Neutrophil (primary cell): ENCODE measurements at regions not wholly inside any gene's neighbourhood (a gene's known extent, or its start where the extent isn't known, plus 50 kb on each side); places are given as distances from the start of the nearest gene placed in this dataset.

Experiments
- H3K27ac ChIP-seq: fragments of 200-600 bp; sonication (generic); 2 replicates; pipeline ENCODE4 v1.5.1; 2016; ENCODE audit warnings: mild to moderate bottlenecking, moderate library complexity
- H3K27me3 ChIP-seq: fragments of 200-600 bp; sonication (generic); 2 replicates; pipeline ENCODE4 v1.6.0; 2016; ENCODE audit warnings: mild to moderate bottlenecking
- H3K36me3 ChIP-seq: fragments of 200-600 bp; sonication (generic); 2 replicates; pipeline ENCODE4 v1.5.1; 2017
- H3K4me1 ChIP-seq, 2 experiments: fragments of 200-600 bp in 1 of 2; sonication (generic) in 1 of 2; 1 replicate in 1 of 2; 2 replicates in 1 of 2; pipeline versions ENCODE4 v1.5.1 to v1.6.1; 2013 to 2016; ENCODE audit warnings: low read depth in 1 of 2, low read length in 1 of 2, mild to moderate bottlenecking in 1 of 2, moderate library complexity in 1 of 2; ENCODE audit not compliant: control insufficient read depth in 1 of 2, insufficient read depth in 1 of 2
- H3K4me3 ChIP-seq, 2 experiments: fragments of 200-600 bp in 1 of 2; sonication (generic) in 1 of 2; 1 replicate in 1 of 2; 2 replicates in 1 of 2; pipeline ENCODE4 v1.5.1; 2013 to 2016; ENCODE audit warnings: low read depth in 1 of 2, low read length in 1 of 2, mild to moderate bottlenecking in 1 of 2, moderate library complexity in 1 of 2
- H3K9me3 ChIP-seq: fragments of 200-600 bp; sonication (generic); 2 replicates; pipeline ENCODE4 v1.5.1; 2016
- TF ChIP-seq, protein P1 (sequence below): fragments of 200-600 bp; sonication (generic); IDR thresholded peaks from 2 replicates; pipeline ENCODE4 v1.5.1; 2016; ENCODE audit warnings: antibody characterized with exemption

DNA sequence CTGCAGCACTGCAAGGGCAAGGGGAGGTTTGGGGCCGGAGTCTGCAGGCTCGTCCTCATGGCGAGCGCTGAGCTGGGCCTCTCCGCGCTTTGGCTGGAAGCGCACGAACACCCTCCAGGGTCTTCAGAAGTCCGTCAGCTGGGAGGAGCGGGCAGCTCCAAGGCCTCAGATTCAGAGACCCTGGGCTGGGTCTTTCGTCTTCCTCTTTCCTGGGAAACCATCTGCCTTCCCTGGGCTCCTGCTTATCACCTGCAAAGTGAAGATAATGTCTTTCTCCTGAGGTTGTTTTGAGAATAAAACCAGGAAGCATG, 525.6 kb downstream of the BRD1 start:
- no peaks in the 10 kb centered on the region for H3K36me3 ChIP-seq
- H3K27ac ChIP-seq: no peak overlapping the region
- TF ChIP-seq, protein P1, sequence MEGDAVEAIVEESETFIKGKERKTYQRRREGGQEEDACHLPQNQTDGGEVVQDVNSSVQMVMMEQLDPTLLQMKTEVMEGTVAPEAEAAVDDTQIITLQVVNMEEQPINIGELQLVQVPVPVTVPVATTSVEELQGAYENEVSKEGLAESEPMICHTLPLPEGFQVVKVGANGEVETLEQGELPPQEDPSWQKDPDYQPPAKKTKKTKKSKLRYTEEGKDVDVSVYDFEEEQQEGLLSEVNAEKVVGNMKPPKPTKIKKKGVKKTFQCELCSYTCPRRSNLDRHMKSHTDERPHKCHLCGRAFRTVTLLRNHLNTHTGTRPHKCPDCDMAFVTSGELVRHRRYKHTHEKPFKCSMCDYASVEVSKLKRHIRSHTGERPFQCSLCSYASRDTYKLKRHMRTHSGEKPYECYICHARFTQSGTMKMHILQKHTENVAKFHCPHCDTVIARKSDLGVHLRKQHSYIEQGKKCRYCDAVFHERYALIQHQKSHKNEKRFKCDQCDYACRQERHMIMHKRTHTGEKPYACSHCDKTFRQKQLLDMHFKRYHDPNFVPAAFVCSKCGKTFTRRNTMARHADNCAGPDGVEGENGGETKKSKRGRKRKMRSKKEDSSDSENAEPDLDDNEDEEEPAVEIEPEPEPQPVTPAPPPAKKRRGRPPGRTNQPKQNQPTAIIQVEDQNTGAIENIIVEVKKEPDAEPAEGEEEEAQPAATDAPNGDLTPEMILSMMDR: no peak
- no peak overlapping the region for H3K4me3 ChIP-seq
- H3K9me3 ChIP-seq: no peaks in the 10 kb centered on the region
- H3K4me1 ChIP-seq: no peaks in the 10 kb centered on the region
- H3K27me3 ChIP-seq: no peaks in the 10 kb centered on the region

DNA sequence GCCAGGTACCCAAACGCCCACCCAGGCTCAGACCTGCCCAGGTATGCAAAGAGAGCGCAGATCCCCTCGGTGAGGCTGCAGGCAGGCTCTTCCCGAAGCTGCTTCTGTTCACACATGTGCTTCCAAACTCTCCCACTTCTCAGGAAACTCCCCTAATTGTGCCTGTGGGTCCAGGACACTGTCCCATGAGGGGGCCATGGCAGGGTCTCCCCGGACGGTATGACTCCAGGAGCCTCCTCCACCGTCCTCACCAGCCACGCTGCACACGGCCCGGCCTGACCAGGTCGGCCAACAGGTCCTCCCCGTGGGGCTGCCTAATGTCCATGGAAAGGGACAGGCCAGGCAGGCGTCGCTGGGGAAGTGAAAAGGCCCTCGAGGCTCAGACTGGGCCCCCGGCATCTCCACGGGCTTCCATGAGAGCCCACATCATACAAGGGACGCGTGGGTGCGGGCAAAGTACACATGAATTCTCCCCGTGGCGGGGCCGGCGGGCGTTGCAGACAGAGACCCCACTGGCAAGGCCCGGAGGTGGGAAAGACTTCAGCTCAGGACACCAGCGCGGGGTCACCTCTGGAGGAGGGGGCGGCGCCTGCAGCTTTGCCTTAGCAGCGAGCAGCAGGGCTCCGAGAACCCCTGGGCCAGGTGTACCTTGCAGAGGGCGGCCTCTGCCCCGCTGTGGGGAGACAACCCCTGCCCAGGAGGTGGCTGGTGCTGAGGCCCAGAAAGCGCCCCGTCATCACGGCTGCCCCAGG, 526.1 kb downstream of the BRD1 start:
- H3K27ac ChIP-seq: no peak overlapping the region
- TF ChIP-seq, protein P1: no peak
- H3K36me3 ChIP-seq: no peaks in the 10 kb centered on the region
- H3K4me3 ChIP-seq: no peak overlapping the region
- H3K27me3 ChIP-seq: no peaks in the 10 kb centered on the region
- no peaks in the 10 kb centered on the region for H3K4me1 ChIP-seq
- no peaks in the 10 kb centered on the region for H3K9me3 ChIP-seq

DNA sequence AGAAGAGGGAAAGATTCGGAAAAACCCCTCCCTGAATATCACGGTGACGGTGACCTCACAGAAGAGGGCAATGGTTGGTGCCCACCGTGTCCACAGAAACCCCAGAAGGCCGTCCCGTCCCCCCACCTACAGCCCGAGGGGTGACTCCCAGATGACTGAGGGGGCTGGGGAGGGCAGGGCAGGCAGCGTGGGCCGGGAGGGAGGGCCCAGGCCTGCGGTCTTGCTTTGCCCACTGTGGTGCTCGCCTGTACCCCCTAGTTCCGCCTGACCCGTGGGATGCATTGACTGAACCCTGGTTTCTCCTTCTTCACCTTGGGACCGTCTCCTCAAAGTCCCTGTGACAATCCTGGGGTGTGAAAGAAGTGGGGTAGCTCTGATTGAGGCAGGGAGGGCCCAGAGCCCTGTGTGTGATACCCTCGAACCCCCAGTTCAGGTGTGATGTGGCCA, 526.7 kb downstream of the BRD1 start:
- H3K9me3 ChIP-seq: no peaks in the 10 kb centered on the region
- H3K27me3 ChIP-seq: no peaks in the 10 kb centered on the region
- no peak overlapping the region for H3K27ac ChIP-seq
- TF ChIP-seq, protein P1: no peak
- no peaks in the 10 kb centered on the region for H3K36me3 ChIP-seq
- H3K4me3 ChIP-seq: no peak overlapping the region
- H3K4me1 ChIP-seq: no peaks in the 10 kb centered on the region

DNA sequence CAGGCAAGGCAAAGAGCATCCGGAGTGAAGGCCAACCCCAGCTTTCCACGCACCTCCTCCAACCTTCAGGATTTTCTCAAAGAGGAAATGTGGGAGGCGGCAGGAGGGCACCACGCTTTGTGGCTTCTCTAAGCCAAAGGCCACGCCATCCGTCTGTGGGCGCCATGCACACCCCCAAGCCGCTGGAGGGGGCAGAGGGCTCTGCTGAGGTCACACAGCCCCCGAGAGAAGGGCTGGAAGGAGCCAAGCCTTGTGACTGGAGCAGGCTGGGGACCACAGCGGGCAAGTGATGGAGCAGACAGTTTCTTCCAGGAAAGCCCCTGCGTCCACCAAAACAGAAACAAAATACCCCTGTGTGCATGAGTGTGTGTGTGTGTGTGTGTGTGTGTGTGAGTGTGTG, 527.4 kb downstream of the BRD1 start:
- Histone ChIP-seq H3K9me3 (no peaks in the 10 kb centered on the region), H3K27ac (no peak overlapping the region), H3K4me1 (no peaks in the 10 kb centered on the region), H3K4me3 (no peak overlapping the region), H3K27me3 (no peaks in the 10 kb centered on the region), H3K36me3 (no peaks in the 10 kb centered on the region)
- TF ChIP-seq, protein P1: no peak

DNA sequence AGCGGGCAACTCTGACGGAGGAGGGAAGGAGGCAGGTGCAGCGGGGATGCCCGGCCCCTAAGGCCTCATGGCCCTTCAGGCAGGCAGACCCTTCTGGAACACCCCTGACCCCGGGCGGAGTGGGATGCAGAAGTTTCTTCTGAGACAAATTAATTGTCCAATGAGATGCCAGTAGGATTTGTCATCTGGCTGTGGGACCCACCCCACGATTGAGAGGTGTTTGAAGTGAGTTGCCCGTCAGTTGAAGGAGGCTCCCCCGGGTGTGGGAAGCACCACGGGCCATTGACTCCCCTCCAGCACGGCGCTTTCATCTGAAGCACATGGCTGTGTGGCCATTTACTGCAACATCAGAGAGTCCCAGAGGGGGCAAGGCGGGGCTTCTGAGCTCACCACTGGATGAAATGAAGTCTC, 527.8 kb downstream of the BRD1 start:
- Histone ChIP-seq H3K9me3 (no peaks in the 10 kb centered on the region), H3K36me3 (no peaks in the 10 kb centered on the region), H3K4me1 (no peaks in the 10 kb centered on the region), H3K4me3 (no peak overlapping the region), H3K27ac (no peak overlapping the region), H3K27me3 (no peaks in the 10 kb centered on the region)
- TF ChIP-seq, protein P1: no peak
